ENCODE measurements at regions not wholly inside any gene's neighbourhood (a gene's known extent, or its start where the extent isn't known, plus 50 kb on each side); places are given as distances from the start of the nearest gene placed in this dataset.

DNA sequence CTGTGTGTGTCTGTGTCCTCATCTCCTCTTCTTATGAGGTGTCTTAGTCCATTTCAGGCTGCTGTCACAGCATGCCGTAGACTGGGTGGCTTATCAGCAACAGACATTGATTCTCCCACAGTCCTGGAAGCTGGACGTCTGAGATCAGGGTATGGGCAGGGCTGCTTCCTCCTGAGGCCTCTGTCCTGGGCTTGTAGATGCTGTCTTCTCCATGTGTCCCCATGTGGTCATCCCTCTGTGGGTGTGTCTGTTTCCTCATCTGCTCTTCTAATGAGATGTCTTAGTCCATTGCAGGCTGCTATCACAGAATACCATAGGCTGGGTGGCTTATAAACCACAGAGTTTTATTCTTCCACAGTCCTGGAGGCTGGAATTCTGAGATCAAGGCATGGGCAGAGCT is 205.0 kb upstream of the USP9Y start:
- TF ChIP-seq, protein P1, sequence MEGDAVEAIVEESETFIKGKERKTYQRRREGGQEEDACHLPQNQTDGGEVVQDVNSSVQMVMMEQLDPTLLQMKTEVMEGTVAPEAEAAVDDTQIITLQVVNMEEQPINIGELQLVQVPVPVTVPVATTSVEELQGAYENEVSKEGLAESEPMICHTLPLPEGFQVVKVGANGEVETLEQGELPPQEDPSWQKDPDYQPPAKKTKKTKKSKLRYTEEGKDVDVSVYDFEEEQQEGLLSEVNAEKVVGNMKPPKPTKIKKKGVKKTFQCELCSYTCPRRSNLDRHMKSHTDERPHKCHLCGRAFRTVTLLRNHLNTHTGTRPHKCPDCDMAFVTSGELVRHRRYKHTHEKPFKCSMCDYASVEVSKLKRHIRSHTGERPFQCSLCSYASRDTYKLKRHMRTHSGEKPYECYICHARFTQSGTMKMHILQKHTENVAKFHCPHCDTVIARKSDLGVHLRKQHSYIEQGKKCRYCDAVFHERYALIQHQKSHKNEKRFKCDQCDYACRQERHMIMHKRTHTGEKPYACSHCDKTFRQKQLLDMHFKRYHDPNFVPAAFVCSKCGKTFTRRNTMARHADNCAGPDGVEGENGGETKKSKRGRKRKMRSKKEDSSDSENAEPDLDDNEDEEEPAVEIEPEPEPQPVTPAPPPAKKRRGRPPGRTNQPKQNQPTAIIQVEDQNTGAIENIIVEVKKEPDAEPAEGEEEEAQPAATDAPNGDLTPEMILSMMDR (conservative IDR thresholded peaks at IDR 0.05; ENCODE audit: low read length), result no peak
- TF ChIP-seq EZH2phosphoT487 (IDR thresholded peaks at IDR 0.05; ENCODE audit: borderline replicate concordance, low read depth, low read length), result no peak
